Dedifferentiated amniotic fluid mesenchymal stem cell (primary cell): ENCODE measurements at regions not wholly inside any gene's neighbourhood (a gene's known extent, or its start where the extent isn't known, plus 50 kb on each side); places are given as distances from the start of the nearest gene placed in this dataset.

Experiments used
- DNase-seq: peaks from one replicate; pipeline ENCODE4 v3.0.0-alpha.2; 2016; ENCODE audit errors: extremely low spot score

DNA sequence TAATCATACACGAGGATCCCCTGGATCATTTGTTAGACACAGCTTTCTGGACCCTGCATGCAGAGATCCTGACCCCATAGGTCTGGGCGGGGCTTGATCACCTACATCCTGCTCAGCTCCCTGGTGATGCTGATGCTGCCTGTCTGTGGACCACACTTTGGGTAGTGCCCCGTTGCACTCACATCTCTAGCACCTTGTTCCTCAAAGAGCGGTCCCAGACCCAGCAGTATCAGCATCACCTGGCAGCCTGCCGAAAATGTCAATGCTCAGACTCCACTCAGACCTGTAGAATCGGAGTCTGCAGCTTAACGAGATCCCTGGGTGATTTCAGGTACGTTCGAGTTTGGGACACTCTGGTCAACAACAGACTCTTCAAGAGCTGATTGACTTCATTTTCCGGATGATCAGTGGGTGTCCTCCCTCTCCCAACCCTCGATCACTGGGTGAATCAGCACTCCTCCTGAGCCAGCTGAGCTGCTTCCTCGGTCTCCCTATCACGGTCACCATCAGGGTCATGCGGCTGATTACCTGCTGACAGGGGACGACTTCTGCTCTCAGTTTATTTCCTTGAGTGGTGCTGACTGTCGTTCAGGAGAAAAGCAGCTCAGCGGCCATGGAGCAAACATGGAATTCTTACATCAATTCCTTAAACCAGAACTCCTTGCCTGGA is 150.6 kb upstream of the RAB12 start:
- no peak for DNase-seq

DNA sequence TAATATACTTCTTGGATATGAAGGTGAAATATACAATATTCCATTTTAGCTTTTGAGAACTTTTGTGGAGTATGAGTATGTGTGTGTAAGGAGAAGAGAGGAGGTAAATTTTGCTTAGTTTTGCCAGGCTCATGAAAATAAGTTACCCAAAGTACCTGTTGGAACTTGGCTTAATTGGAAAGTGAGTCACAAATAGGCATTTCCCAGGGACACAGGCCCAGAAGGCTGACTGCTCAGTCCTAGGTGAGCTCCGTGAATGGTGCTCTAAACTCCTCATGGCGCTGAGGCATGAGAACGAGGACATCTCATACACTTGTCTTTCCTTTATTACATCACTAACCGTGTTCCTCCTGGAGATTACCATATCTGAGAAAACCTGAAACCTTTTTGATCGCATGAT is 148.5 kb upstream of the RAB12 start:
- DNase-seq = no peak

DNA sequence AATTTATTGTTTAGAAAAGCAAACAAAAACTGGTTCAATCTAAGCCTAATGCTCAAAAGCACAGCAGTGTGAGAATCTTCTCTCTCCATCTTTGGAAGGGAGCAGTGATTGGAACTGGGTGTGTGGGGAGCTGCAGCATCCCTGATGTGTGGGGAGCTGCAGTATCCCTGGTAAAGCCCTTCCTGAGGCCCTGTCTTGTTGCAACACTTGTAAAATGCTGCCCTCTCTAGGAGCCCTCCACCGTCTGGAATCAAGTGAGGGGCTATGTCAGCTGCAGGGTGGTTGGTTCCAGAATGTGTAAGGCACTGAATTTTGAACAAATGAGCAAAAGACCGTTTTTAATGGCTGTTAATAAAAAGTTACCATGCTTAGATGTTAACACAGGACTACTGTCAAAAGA is 147.7 kb upstream of the RAB12 start:
- DNase-seq = no peak

DNA sequence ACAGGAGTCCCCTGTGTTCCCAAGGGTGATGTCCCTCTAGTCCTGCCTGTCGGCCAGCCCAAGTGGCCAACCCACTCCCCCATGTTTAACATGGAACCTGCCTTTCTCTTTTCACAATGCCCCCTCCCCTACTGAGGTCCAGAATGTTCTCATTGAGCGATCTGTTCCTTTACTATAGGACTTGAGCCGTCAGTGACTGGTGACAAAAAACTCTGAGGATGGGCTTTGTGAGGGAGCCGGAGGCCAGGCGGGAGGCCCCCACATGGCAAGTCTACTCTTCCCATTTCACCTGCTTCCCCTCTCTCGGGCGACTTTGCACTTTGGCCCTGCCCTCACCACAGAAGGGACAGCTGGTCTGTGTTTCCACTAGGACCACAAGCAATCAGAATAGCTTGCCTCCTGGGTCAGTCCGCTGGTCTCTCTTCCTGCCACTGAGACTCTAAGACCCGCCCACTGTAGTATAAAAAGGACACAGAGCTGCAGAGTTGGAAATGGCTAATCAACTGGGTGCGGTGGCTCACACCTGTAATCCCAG is 146.5 kb upstream of the RAB12 start:
- DNase-seq = no peak

DNA sequence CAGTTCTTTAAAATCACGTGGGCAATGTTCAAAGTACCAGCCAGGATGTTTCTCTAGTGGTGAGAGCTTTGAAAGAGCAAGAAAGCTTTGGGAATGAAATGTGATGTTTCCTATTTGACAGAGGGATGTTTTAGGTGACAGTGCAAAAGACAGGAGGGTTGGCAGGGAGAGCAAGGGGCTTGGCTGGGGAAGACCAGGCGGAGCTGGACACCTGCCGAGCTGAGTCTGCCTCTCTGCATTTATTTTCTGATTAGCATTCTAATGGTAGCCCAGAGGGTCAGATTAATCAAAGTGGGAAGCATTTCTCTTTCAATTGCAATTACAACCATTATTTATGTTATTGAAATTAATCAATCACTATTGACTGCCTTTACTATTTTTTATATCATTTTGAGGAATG is 145.4 kb upstream of the RAB12 start:
- DNase-seq = no peak

DNA sequence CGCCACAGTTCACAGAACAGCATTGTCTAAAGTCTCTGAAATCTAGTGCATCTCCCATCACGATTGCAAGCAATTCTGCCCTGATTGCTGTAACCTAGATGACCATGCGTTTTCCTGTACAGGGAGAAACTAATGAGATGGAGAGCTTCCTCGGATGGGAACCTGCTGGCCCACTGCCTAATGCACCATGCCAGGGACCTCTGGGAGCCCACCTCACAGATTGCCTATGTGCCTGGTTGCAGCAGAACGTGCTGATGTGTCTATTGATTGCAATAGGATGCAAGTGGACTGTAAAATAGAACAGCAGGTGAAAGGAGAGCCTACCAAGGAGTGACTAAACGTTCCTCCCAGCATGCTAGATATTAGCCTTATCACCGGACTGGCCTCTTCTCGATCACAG is 141.0 kb upstream of the RAB12 start:
- no peak for DNase-seq

DNA sequence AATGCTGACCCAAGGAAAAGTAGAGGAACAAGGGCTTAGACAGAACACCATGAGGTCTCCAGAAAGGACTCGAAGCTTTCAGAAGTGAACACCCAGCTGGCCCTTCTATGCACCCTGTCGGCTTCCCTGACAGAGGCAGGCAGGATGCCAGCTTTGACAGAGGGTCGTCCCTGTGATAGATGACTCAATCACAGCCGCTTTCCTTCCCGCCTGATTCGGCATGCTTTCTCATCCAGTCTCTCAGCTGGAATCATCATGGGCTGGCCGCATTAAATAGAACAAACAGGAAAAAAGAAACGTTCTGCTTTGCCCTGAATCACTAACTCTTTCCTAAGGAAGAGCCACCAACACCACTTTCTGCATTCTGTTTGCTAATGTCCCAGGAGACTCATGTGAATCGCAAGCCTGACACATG is 140.3 kb upstream of the RAB12 start:
- DNase-seq = no peak

DNA sequence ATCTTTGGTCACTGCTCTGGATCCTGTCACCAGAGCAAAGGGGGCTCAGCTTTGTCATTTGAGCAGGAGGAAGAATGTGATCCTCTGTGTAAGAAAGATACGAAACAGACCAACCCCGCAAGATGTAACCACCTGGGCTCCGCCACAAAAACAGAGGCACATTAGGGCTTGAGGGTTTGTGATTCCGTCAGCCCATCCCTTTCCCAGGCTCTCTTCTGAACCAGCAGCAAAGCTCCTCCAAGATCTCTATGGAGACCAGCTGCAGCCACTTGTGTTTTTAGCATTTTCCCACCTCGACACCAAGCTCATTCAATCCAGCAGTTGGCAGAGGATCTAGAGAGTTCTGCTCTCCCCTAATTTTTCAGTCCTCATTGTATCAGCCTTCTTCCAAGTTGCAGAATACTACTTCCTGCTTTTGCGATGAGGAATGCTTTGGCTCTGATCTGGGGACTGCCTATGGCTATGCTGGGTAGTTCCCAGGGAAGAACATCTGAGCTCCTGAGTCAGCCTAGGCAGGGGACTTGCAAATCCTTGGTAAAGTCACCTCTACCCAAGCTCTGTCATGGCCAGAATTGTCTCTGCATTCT is 139.6 kb upstream of the RAB12 start:
- peak; percentile 26 for DNase-seq

DNA sequence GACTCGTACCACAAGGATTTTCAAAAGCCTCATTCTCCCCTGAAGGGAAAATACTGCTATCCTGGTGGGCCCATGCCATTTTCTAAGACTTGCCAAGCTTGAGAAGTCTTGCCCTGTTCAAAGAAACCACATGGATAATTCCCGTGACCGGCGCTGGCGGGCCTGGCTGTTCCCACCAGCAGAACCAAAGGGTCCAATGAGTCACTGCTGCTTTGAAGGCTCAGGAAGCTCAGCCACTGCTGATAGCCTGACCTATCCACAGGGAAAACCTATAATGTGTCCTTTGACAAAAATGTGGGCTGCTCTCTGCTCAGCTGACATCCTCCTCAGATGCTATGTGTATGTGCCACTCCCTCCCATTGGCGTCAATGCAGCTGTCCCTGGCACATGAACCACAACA is 137.9 kb upstream of the RAB12 start:
- DNase-seq = no peak

DNA sequence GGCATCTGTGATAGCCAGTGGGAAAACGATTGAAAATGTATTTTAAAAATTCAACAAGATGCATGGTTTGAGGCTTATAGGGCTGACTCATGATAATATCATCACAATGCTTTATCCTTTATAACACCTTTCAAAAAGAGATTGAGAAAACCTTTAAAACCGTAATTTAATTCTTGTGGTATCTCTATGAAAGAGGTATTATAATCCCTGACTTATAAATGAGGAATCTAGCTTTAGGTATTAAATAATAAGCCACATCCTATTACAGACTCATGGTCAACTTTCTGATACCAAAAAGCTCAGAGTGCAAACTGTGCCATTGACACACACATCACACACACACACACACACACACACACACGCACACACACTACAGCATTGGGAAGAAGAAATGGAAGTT is 134.6 kb upstream of the RAB12 start:
- no peak for DNase-seq

DNA sequence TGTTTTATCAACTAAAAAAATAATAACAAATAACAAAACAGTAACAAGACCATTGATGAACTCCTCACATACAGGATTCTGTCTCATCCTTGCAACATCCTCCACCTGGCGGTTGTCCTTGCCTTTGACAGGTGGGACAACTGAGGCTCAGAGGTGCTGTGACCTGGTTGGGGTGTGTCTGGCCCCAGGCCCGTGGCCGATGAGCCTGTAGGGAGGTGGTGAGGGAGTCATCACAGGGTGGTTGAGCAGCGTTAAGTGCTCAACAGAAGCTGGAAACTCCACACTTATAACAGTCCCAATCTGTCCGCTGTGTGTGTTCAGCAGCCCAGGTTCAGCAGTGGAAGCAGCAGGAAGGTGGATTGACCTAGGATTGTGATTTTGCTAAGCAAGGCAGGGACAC is 131.6 kb upstream of the RAB12 start:
- no peak for DNase-seq

DNA sequence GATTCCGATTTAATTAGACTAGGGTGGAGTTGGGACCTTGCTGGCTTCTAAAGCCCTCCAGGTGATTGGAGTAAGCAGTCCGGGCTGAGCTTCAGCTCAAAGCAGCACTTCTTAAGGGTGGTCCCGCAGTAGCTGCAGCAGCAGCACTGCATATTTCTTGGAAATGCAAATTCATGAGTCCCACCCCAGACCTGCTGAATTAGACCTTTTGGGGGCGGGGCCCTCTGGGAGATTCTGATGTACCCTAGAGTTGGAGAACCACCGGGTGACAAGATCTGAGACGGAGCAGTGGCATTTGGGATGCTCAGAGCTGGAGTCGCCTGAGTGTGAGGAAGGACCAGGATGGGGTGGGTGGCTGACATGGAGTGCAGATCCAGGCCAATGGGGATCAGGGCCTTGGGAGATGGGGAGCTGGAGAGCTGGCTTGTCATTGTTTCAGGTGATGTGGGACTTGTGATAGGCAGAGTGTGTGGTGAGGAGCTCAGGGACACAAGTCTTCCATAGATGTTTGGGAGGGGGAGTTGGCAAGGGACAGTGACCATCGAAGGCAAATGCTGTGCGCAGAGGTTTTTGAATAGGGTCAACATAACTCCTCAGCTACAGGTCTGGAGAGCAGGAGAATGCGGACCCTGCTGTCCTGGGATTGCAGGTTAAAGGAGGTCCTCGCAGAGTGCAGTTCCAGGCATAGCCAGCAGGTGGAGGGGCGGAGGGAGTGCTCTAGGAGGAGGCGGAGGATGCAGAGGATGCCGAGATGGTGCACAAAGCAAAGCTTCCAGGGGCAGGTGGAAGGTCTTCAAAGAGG is 130.9 kb upstream of the RAB12 start:
- peak; percentile 30 for DNase-seq

DNA sequence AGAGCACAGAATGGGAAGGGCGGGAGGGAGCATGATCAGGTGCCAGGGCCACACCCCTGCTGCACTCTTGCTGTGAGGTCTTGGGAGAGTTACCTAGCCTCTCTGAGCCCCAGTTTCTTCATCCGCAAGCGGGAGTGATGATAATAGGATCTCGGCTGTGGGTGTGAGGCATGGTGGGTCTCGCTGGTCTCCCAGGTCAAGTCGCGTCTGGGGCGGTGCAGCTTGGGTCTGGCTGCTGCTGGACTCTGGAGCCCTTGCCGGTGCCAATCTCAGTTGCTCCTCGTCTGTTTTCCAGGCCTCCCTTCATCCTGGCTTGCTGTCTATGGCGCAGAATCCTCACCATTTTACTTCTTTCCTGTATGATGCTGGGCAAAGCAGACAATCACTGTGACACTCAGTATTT is 130.3 kb upstream of the RAB12 start:
- no peak for DNase-seq

DNA sequence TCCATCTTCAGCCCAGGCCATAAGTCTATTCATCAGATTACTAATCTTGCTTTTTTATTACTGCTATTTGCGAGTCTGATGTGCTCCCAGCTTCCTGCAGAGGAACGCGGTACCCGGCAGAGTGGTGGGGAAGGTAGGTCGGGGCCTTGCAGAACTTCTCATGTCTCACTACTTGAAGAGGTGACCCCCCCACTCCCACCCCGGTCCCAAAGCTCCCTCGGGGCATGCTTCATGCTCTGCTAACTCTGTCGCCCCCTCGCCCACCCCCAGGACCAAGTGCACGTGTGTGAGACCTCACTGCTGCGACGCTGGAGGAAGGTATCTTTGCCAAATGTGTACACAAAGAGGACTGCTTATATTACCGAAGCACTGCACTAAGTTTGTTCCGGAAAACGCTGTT is 129.4 kb upstream of the RAB12 start:
- DNase-seq = no peak

DNA sequence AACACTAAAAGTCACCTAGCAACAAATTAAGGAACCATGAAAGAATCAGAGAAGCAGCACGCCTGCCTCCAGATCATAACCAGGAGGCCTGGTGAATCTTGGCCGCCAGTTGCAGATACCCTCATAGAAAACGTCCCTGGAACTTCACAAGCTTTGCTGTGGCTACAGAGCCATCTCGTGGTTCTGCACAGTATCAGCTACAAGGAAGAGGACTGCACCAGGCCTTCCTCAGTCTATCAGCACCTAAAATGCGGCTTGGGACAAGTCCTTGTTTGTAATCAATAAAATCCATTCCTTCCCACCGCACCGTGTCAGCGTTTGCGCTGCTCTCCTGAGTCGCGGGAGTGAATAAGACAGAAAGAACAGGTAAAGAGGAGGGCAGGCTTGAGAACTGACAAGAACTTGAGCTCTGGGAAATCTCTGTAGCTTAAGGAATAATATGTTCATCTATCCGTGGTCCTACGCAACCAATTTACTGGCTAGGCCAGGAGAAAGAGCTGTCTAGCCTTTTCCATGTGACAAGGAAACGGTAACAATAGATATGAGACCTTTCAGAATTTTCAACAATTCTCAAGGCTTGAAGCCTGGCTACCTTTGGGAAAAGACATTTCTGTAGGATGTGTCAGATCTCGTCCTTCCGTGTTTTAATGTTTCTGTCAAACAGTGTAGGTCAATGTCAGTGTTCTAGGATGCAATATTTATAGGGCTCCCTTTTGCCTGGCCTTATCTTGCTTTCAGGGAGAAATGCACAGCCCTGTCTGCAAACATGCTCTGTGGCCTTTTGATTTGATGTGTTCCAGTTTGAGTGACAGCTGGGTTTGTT is 128.5 kb upstream of the RAB12 start:
- peak; percentile 21 for DNase-seq

DNA sequence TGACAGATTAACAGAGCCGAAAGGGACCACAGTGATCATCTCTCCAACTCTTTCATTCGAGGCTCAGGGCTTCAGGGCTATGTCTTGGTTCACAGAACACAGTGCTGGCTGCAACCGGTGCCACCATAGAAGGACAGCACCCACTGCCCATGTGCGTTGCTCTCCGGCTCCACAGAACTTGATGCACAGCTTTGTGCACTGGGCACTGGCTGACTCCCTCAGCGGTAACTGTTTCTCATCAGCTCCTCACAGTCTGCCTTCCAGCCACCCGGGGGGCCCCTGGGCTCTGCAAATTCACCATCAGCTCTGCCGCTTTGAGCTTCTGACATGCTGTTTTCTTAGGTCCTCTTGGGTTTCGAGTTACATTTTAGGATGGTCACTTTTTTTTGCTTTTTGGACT is 124.3 kb upstream of the RAB12 start:
- no peak for DNase-seq

DNA sequence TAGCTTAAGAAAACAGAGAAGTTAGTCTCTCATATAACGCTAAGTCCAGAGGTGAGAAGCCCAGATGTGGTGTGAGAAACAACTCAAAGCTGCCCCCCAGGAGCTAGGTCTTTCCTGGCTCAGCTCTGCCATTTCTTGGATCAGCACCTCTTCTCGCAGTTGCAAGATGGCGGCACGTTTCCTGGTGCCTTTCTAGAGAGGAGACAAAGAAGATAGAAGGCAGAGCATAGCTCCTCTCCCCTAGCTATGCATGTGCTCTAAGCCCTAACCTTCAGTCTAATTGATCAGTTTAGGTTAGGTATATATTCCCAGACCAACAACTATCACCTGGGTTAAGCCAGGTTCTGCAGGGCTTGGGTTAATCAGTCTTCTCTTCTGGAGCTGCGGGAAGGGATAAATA is 119.5 kb upstream of the RAB12 start:
- DNase-seq = no peak

DNA sequence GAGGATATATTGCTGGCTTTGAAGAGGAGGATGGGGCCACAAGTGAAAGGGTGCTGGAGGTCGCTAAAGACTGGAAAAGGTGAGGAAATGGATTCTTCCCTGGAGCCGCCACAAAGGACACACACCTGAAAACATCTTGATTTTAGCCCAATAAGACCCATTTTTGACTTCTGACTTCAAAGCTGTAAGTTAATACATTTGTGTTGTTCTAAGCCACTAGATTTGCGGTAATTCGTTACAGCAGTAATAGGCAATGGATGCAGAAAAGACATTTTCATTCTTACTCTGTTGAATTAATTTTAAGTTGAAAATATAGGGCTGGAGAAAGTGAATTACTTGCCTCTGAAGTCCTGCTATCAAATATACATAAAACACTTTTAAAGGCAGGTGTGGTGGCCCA is 117.7 kb upstream of the RAB12 start:
- no peak for DNase-seq

DNA sequence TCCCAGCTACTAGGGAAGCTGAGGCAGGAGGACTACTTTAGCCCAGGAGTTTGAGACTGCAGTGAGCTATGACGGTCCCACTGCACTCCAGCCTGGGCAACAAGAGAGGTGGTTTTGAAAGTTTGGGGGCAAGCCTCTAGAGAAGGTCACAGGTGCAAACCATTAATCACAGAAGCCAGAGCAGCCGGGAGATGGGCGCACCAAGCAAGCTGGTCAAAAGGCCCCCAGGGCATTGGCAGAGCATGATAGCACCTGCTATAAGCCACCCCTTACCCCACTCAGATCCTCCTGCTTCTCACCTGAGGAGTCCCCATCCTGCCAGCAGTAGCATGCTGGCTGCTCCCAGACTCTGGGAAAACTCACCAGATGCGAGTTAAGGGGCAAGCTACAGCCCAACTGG is 116.1 kb upstream of the RAB12 start:
- no peak for DNase-seq

DNA sequence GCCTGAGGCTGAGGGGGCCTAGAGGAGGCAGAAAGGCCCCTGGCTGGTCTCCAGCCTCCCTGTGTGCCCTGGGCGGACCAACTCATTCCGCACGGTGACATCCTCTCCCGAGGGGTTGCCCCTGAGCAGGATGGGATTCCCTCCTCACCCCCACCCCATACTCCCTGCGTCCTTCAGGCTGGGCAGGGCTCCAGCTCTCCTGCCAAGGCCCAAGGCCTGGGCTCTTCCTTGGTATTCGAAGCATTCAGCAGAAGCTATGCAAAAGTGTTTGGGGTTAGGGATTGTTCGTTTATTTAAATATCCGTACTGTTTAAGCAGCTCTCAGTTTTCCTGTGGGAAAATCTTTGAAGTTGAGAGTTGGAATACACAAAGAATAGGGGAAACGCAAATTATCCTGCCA is 113.1 kb upstream of the RAB12 start:
- DNase-seq = no peak

DNA sequence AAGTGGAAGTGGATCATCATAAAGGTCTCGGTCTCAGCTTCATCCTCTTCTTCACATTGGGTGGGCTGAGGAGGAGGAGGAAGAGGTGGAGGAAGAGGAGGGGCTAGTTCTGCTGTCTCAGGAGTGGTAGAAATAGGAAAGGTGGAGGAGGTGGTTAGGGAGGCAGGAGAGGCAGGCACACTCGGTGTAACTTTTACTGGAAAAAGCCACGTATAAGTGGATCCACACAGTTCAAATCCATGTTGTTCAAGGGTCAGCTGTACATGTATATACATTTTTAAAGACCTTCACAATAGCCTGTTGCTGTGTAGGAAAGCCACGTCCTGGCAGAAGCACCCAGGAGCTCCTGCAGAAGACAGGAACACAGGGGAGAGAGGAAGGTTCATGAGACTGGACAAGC is 110.3 kb upstream of the RAB12 start:
- DNase-seq = no peak
